Stomach smooth muscle (tissue), 2 donors: ENCODE measurements at regions not wholly inside any gene's neighbourhood (a gene's known extent, or its start where the extent isn't known, plus 50 kb on each side); places are given as distances from the start of the nearest gene placed in this dataset.

ENCODE experiments used
- H3K27ac ChIP-seq: one replicate; pipeline ENCODE4 v1.7.0; 2013; ENCODE audit warnings: mild to moderate bottlenecking, low read length, inconsistent platforms
- H3K27me3 ChIP-seq, 2 donors: one replicate each; pipeline ENCODE4 v1.7.0; 2013; ENCODE audit warnings: low read length in 2 of 2; ENCODE audit not compliant: insufficient read depth in 2 of 2, control insufficient read depth in 1 of 2
- H3K36me3 ChIP-seq, 2 donors: one replicate each; pipeline ENCODE4 v1.7.0; 2013; ENCODE audit warnings: low read length in 2 of 2; ENCODE audit not compliant: control insufficient read depth in 2 of 2, insufficient read depth in 2 of 2
- H3K4me1 ChIP-seq: one replicate; pipeline ENCODE4 v1.7.0; 2013; ENCODE audit warnings: low read length; ENCODE audit not compliant: control insufficient read depth, insufficient read depth
- H3K4me3 ChIP-seq, 2 donors: one replicate each; pipeline ENCODE4 v1.7.0; 2013; ENCODE audit warnings: low read length in 2 of 2
- H3K9ac ChIP-seq, 2 donors: one replicate each; pipeline ENCODE4 v1.7.0; 2013; ENCODE audit warnings: low read length in 2 of 2, mild to moderate bottlenecking in 1 of 2
- H3K9me3 ChIP-seq, 2 donors: one replicate each; pipeline ENCODE4 v1.7.0; 2013; ENCODE audit warnings: low read length in 2 of 2; ENCODE audit not compliant: control insufficient read depth in 2 of 2
- donor health status: healthy.
- donor health status: Pancreatic carcinoma.

DNA sequence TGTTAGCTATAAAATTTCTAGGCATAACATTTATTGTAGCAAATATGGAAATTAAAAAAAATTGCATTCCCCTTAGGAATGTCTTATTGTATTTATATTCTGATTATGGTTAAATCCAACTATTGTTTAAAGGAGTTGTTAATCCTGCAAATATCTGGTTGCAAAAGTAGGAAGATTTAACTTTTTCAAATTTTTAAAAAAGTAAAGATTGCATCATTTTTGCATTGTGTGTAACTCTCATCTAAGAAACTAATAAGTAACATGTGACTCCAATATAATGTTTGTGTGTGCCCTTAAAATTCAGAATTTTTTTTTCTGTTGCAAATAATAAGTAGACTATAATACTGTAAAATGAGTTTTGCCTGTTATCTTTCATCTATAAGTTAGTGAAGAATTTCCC lies 204.1 kb upstream of the DPH6 start:
- Histone ChIP-seq H3K4me3 (no peak overlapping the region), H3K27ac (no peak overlapping the region), H3K27me3 (no peaks in the 10 kb centered on the region), H3K9ac (no peak overlapping the region), H3K9me3 (no peaks in the 10 kb centered on the region), H3K36me3 (no peaks in the 10 kb centered on the region), H3K4me1 (no peaks in the 10 kb centered on the region)

DNA sequence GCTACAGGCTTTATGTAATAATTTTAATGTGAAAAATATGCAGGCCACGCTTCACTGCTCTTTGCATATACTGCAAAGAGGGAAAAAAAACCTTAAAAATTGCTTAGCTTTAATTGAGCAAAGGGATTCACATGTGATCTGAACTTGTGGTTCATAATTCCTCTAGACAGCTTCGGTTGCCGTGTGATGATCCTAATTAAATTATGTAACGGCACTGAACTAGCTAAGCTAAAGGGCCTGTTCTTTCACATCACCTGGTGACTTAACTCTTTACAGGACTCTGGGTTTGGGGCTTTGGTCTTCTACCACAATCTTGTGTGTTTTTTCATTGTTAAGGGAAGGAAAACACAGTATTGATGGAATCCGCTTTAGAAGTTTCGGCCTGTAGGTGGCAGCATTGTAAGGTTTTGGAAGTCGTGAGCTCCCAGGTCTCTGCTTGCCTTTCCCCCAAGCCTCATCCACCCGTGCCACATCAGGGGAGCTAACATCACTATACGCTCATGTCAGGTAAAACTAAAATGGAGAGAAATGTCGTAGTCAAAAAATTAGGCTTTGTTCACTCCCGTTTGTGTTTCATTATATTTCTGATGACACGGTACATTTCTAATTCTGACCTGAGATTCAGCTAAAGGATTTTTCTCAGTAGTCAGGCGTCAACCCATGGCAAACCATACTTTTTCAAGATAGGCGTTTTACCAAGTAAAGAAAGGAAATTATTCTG lies 205.6 kb upstream of the DPH6 start:
- H3K4me1 ChIP-seq, result no peaks in the 10 kb centered on the region
- H3K9ac ChIP-seq, result no peak overlapping the region
- no peaks in the 10 kb centered on the region for H3K27me3 ChIP-seq
- H3K36me3 ChIP-seq, result no peaks in the 10 kb centered on the region
- no peak overlapping the region for H3K4me3 ChIP-seq
- no peaks in the 10 kb centered on the region for H3K9me3 ChIP-seq
- H3K27ac ChIP-seq, result no peak overlapping the region

DNA sequence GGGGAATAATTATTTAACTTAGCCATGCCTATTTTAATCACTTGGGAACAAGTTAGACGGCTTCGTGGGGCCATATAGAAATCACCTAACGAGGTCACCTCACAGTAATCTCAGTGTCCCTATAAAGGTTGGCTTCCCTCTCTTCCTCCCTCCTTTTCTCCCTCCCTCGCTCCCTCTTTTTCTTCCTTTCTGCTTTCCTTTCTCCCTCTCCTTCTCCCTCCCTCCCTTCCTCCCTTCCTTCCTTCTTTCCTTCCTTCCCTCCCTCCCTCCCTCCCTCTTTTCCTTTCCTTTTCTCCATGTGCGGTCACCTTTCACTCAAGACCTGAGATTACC lies 206.1 kb upstream of the DPH6 start:
- Histone ChIP-seq H3K9me3 (no peaks in the 10 kb centered on the region), H3K4me1 (no peaks in the 10 kb centered on the region), H3K27me3 (no peaks in the 10 kb centered on the region), H3K27ac (no peak overlapping the region), H3K36me3 (no peaks in the 10 kb centered on the region), H3K4me3 (no peak overlapping the region), H3K9ac (no peak overlapping the region)

DNA sequence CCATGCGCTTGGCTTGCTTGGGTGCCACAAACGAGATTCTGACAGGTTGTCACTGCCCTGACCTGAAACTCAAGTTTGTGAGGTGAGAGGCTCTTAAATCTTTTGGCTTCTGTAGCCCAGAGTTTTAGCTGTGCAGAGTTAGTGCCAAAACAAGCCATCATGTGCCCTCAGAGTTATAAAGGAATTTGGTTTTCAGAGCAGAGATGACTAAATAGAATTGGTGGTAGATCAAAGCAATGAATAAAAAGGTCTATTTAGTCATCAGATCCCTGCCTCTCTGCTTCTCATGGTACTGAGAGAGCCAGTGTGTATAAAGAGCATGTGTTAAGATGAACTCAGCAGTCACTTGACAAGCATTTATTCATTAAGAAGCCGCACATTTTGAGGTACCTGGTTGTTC lies 207.5 kb upstream of the DPH6 start:
- Histone ChIP-seq H3K36me3 (no peaks in the 10 kb centered on the region), H3K4me3 (no peak overlapping the region), H3K9ac (no peak overlapping the region), H3K27ac (no peak overlapping the region), H3K4me1 (no peaks in the 10 kb centered on the region), H3K9me3 (no peaks in the 10 kb centered on the region), H3K27me3 (no peaks in the 10 kb centered on the region)

DNA sequence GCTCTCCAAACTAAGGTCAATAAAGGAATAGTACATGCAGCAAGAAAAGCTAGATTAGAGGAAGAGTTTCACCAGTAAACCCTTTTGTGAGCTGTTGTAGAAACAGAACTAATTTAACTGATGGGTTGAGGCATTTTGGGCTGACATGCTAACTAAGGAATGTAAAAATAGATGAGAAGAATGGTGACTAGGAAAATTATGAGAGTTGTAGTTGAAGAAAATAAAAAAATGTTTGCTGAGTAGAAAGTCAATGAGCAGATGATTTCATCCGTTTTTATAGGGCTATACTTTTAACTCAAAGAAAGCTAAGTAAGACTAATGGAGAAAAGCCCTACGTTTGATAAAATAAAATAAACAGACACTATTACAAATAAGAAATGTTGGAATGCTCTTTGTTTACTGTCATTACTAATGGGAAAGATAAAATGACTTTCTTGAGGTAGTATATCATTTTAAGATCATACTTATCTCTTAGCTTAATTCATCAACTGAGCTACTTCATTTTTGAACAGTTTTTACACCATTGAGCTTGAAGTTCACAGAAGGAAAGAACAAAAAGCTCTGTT lies 209.4 kb upstream of the DPH6 start:
- H3K27ac ChIP-seq, result no peak overlapping the region
- no peaks in the 10 kb centered on the region for H3K27me3 ChIP-seq
- H3K9ac ChIP-seq, result no peak overlapping the region
- no peak overlapping the region for H3K4me3 ChIP-seq
- H3K4me1 ChIP-seq, result no peaks in the 10 kb centered on the region
- no peaks in the 10 kb centered on the region for H3K36me3 ChIP-seq
- H3K9me3 ChIP-seq, result no peaks in the 10 kb centered on the region

DNA sequence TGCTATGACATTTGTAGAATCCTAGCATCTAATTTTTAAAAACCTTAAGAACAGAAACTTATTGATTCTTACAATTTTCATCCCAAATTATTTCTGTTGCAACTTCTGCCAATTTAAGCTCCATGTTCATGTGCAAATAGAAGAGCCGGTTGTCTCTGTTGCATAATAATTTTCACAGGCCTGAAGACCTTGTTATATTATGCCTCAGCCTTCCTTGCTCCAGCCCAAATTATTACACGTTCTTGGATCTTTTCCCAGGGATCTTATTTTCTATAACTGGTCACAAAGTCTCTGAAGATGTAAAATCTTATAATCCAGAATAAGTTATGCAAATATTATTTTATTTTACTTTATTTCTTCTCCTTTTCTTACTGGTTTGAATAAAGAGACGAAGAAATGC lies 210.7 kb upstream of the DPH6 start:
- Histone ChIP-seq H3K4me3 (no peak overlapping the region), H3K4me1 (no peaks in the 10 kb centered on the region), H3K27ac (no peak overlapping the region), H3K27me3 (no peaks in the 10 kb centered on the region), H3K9me3 (no peaks in the 10 kb centered on the region), H3K36me3 (no peaks in the 10 kb centered on the region), H3K9ac (no peak overlapping the region)

DNA sequence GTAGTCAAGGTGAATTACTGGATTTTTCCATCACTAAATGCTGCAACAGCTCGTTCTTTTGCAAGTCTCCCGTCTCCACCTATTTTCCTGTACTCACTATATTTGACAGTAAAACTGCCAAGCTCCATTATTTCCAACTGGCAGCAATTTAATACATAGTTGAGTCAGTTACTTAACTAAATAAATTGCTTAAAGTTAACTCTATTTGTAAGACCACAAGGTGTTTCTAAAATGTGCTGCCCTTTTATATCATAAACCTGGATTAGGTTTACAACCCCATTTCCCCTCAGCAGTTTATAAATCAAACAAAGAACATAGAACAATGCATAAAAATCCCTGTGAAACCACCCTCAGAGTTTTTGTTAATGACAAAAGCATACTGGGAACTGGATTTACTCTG lies 211.4 kb upstream of the DPH6 start:
- no peak overlapping the region for H3K9ac ChIP-seq
- no peak overlapping the region for H3K4me3 ChIP-seq
- no peaks in the 10 kb centered on the region for H3K27me3 ChIP-seq
- no peaks in the 10 kb centered on the region for H3K4me1 ChIP-seq
- H3K36me3 ChIP-seq, result no peaks in the 10 kb centered on the region
- no peaks in the 10 kb centered on the region for H3K9me3 ChIP-seq
- no peak overlapping the region for H3K27ac ChIP-seq

DNA sequence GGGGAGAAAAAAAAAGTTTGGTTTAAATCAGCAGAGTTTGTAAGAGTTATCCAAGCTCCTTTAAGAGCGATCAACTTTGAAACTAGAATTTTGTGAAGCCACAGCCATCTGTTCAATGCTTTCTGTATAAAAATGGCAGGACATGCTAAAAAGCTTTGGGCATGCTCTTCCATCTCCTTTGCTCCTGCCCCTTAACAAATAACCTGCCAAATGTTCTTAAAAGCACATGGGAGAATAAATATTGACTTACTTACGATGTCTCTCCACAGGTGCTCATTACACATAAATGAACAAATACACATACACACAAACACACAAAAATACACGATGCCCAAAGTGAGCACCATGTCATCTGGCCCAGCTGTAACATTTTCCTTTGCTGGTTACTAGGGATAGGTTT lies 211.8 kb upstream of the DPH6 start:
- no peak overlapping the region for H3K4me3 ChIP-seq
- H3K9ac ChIP-seq, result no peak overlapping the region
- H3K27me3 ChIP-seq, result no peaks in the 10 kb centered on the region
- no peaks in the 10 kb centered on the region for H3K4me1 ChIP-seq
- no peaks in the 10 kb centered on the region for H3K36me3 ChIP-seq
- H3K27ac ChIP-seq, result no peak overlapping the region
- H3K9me3 ChIP-seq, result no peaks in the 10 kb centered on the region

DNA sequence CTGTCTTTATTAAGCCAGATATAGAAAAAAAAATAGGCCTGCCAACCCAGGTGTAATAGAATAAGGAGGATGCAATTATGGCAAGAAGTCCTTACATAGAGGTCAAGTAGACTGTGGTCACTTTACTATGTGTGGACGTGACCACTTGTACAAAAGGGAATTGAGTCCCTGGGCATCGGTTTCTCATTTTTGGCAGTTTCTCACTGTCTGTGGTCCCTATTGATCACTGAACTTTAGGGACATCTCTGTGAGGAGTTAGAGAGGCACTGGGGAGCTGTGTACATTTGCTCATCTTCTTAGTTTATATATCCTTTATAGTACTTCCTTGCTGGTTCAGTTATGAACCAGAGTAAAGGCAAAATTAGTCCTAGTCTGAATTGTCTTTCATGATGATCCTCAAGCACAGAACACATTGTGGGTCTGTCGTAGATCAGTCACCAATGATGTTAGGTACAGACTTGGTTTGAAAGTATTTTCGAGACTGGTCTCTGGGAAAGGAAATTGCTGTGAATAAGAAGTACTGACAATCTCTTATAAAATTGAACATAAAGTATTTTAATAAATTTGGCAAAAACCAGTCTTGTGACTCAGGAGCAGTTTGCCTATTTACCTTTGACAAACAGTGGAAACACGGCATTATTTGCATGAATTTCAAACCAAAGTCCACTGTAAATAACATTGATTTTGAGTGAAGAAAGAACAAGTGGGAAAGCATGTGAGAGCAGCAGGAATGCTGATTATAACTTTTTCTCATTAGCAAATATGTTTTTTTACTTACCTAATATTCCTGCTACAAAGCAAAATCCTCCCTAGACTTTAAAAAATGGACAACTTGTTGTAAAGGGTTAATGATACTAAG lies 218.9 kb upstream of the DPH6 start:
- no peak overlapping the region for H3K9ac ChIP-seq
- H3K27me3 ChIP-seq, result no peaks in the 10 kb centered on the region
- no peaks in the 10 kb centered on the region for H3K9me3 ChIP-seq
- no peak overlapping the region for H3K4me3 ChIP-seq
- H3K27ac ChIP-seq, result no peak overlapping the region
- no peaks in the 10 kb centered on the region for H3K4me1 ChIP-seq
- no peaks in the 10 kb centered on the region for H3K36me3 ChIP-seq

DNA sequence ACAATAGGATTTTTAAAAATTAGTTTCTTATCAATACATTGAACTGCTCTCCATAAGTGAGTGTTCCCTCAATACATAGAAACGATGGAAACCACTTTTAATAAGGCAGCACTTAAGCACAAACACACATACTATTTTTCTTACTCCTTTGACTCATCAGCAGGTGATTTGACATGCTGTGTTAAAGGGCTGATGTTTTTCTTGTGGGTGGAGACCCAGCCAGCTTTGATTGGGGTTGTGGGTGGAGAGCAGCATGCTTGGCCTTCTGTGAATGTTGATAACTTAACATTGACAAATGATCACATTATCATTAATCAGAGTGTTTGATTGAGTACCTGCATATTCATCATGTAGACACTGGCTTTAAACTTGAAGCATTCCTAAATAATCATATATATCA lies 223.0 kb upstream of the DPH6 start:
- Histone ChIP-seq H3K9me3 (no peaks in the 10 kb centered on the region), H3K27ac (no peak overlapping the region), H3K9ac (no peak overlapping the region), H3K4me3 (no peak overlapping the region), H3K36me3 (no peaks in the 10 kb centered on the region), H3K4me1 (no peaks in the 10 kb centered on the region), H3K27me3 (no peaks in the 10 kb centered on the region)

DNA sequence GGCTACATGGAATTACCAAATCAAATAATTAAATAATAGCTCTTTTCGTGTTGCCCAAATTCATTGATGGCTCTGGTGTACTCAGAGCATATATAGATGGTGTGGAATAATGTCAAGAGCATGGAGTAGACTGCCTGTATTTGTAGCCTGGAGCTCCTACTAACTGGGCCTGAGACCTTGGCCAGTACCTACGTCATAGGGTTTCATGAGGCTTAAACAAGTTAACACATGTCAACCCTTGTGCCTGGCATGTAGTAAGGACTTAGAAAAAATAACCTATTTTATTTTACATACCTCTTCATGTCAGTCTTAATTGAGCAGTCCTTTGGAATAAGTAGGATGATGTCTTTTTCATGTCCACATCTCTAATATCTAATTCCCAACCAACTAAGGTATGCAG lies 223.7 kb upstream of the DPH6 start:
- no peaks in the 10 kb centered on the region for H3K36me3 ChIP-seq
- H3K27ac ChIP-seq, result no peak overlapping the region
- no peak overlapping the region for H3K9ac ChIP-seq
- H3K9me3 ChIP-seq, result no peaks in the 10 kb centered on the region
- no peak overlapping the region for H3K4me3 ChIP-seq
- no peaks in the 10 kb centered on the region for H3K4me1 ChIP-seq
- no peaks in the 10 kb centered on the region for H3K27me3 ChIP-seq
